ENCODE measurements at regions not wholly inside any gene's neighbourhood (a gene's known extent, or its start where the extent isn't known, plus 50 kb on each side); places are given as distances from the start of the nearest gene placed in this dataset.
A peak's percentile ranks its signal among the peaks of the same experiment; 100 is the strongest.

- peak in 1 of 2 experiments; percentile 19 for DNase-seq
- no peak for TF ChIP-seq CTCF (IDR thresholded peaks at IDR 0.05; ENCODE audit: insufficient read depth in 1 of 2, low read depth in 1 of 2, low read length in 1 of 2, severe bottlenecking in 1 of 2, unreplicated experiment in 1 of 2)
- H3K27me3 Mint-ChIP-seq (ENCODE audit: insufficient read depth, unreplicated experiment), result no peaks in the 10 kb centered on the region
- H3K27me3 ChIP-seq (replicated peaks; ENCODE audit: control insufficient read depth, insufficient read depth, low read length), result no peaks in the 10 kb centered on the region
- no peaks in the 10 kb centered on the region for H3K4me1 ChIP-seq
- H3K36me3 ChIP-seq (ENCODE audit: control insufficient read depth, insufficient read depth, low read length), result no peaks in the 10 kb centered on the region
- H3K9me3 Mint-ChIP-seq (ENCODE audit: unreplicated experiment), result peaks cover 24% of the 10 kb centered on the region
- intact Hi-C loops (cut with micrococcal nuclease; ENCODE audit: unreplicated experiment), result no loop called here
- no peaks in the 10 kb centered on the region; the same call in 1 of the 2 replicates for H3K9me3 ChIP-seq
- no peaks in the 10 kb centered on the region for H3K36me3 Mint-ChIP-seq (ENCODE audit: insufficient read depth, unreplicated experiment)
- H3K4me1 Mint-ChIP-seq (ENCODE audit: low read depth, unreplicated experiment), result no peaks in the 10 kb centered on the region
- no peak overlapping the region for H3K4me3 ChIP-seq (ENCODE audit: low read depth, low read length)
- CTCF ChIA-PET, result no interaction called here
- no TSS peak for BruUV-seq (replicated peaks)
- H3K4me3 Mint-ChIP-seq (ENCODE audit: unreplicated experiment), result no peak overlapping the region
- H3K27ac Mint-ChIP-seq (ENCODE audit: unreplicated experiment), result no peak overlapping the region
- POLR2A ChIA-PET, result no interaction called here
Observed at GRCh38 chr1:242847390-242847993, 323.0 kb upstream of the PLD5 start.

- no peaks in the 10 kb centered on the region for H3K4me1 ChIP-seq
- ChIA-PET CTCF (no interaction called here), POLR2A (no interaction called here)
- no peaks in the 10 kb centered on the region for H3K36me3 Mint-ChIP-seq (ENCODE audit: insufficient read depth, unreplicated experiment)
- DNase-seq, result no peak
- H3K27me3 ChIP-seq (replicated peaks; ENCODE audit: control insufficient read depth, insufficient read depth, low read length), result no peaks in the 10 kb centered on the region
- H3K4me3 ChIP-seq (ENCODE audit: low read depth, low read length), result no peak overlapping the region
- no peak overlapping the region for H3K27ac Mint-ChIP-seq (ENCODE audit: unreplicated experiment)
- peaks cover 11% of the 10 kb centered on the region for H3K9me3 Mint-ChIP-seq (ENCODE audit: unreplicated experiment)
- intact Hi-C loops (cut with micrococcal nuclease; ENCODE audit: unreplicated experiment), result no loop called here
- no peaks in the 10 kb centered on the region; the same call in 1 of the 2 replicates for H3K9me3 ChIP-seq
- BruUV-seq (replicated peaks), result no TSS peak
- TF ChIP-seq CTCF (IDR thresholded peaks at IDR 0.05; ENCODE audit: insufficient read depth in 1 of 2, low read depth in 1 of 2, low read length in 1 of 2, severe bottlenecking in 1 of 2, unreplicated experiment in 1 of 2), result no peak
- peaks cover 3% of the 10 kb centered on the region for H3K27me3 Mint-ChIP-seq (ENCODE audit: insufficient read depth, unreplicated experiment)
- no peaks in the 10 kb centered on the region for H3K4me1 Mint-ChIP-seq (ENCODE audit: low read depth, unreplicated experiment)
- no peaks in the 10 kb centered on the region for H3K36me3 ChIP-seq (ENCODE audit: control insufficient read depth, insufficient read depth, low read length)
- no peak overlapping the region for H3K4me3 Mint-ChIP-seq (ENCODE audit: unreplicated experiment)
Observed at GRCh38 chr1:242842094-242842493, 317.6 kb upstream of the PLD5 start.

- peaks cover 3% of the 10 kb centered on the region for H3K27me3 Mint-ChIP-seq (ENCODE audit: insufficient read depth, unreplicated experiment)
- BruUV-seq (replicated peaks), result no TSS peak
- Histone ChIP-seq H3K4me3 (ENCODE audit: low read depth, low read length) (no peak overlapping the region), H3K27me3 (replicated peaks; ENCODE audit: control insufficient read depth, insufficient read depth, low read length) (no peaks in the 10 kb centered on the region), H3K9me3 (no peaks in the 10 kb centered on the region), H3K36me3 (ENCODE audit: control insufficient read depth, insufficient read depth, low read length) (no peaks in the 10 kb centered on the region), H3K4me1 (no peaks in the 10 kb centered on the region)
- no peaks in the 10 kb centered on the region for H3K36me3 Mint-ChIP-seq (ENCODE audit: insufficient read depth, unreplicated experiment)
- intact Hi-C loops (cut with micrococcal nuclease; ENCODE audit: unreplicated experiment), result no loop called here
- no peak for DNase-seq
- H3K4me1 Mint-ChIP-seq (ENCODE audit: low read depth, unreplicated experiment), result no peaks in the 10 kb centered on the region
- TF ChIP-seq CTCF (IDR thresholded peaks at IDR 0.05; ENCODE audit: insufficient read depth in 1 of 2, low read depth in 1 of 2, low read length in 1 of 2, severe bottlenecking in 1 of 2, unreplicated experiment in 1 of 2), result no peak
- ChIA-PET CTCF (no interaction called here), POLR2A (no interaction called here)
- no peak overlapping the region for H3K27ac Mint-ChIP-seq (ENCODE audit: unreplicated experiment)
- H3K9me3 Mint-ChIP-seq (ENCODE audit: unreplicated experiment), result no peaks in the 10 kb centered on the region
- no peak overlapping the region for H3K4me3 Mint-ChIP-seq (ENCODE audit: unreplicated experiment)
Observed at GRCh38 chr1:242839101-242839500, 314.6 kb upstream of the PLD5 start.

All from Caco-2 (cell line).